Upper lobe of left lung (tissue), 4 donors: ENCODE measurements at regions not wholly inside any gene's neighbourhood (a gene's known extent, or its start where the extent isn't known, plus 50 kb on each side); places are given as distances from the start of the nearest gene placed in this dataset.

Experiments used
- CTCF ChIP-seq, 6 experiments: fragments of 450-650 bp in 4 of 6; fragments of 200-600 bp in 2 of 6; sonication (generic) in 2 of 6; IDR thresholded peaks; one replicate each; pipeline ENCODE4 v1.5.1; 2016 to 2019; ENCODE audit warnings: antibody characterized with exemption in 6 of 6
- EP300 ChIP-seq, 4 donors: sonication (generic); formaldehyde crosslinking; IDR thresholded peaks; one replicate each; pipeline ENCODE4 v1.5.1; 2017; ENCODE audit warnings: antibody characterized with exemption in 4 of 4, control low read depth in 2 of 4
- POLR2A ChIP-seq, 4 donors: fragments of 450-650 bp; IDR thresholded peaks; one replicate each; pipeline ENCODE4 v1.5.1; 2016 to 2017; ENCODE audit warnings: antibody characterized with exemption in 4 of 4, mild to moderate bottlenecking in 2 of 4
- POLR2AphosphoS5 ChIP-seq, 2 donors: sonication (generic); formaldehyde crosslinking; IDR thresholded peaks; one replicate each; pipeline ENCODE4 v1.5.1; 2017; ENCODE audit warnings: antibody characterized with exemption in 2 of 2

DNA sequence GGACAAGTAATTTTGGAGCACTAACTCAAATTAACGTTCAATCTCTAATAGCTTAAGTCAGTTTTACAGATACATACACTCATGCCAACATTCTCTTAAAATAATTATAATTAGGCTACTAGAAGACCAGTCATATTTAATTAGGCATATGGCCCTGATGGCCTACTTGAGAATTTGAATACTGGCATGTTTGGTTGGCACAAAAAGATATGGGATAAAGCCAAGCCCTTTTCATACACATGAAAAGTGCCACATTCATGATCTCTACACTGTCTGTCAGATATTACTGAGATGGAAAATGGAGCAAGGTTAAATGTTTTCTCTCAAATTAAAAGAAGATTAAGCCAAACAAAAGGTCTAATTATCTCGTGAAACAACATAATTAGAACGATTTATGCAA, 1091.0 kb downstream of the C4orf33 start:
- TF ChIP-seq CTCF (IDR thresholded peaks at IDR 0.05) (no peak), POLR2A (IDR thresholded peaks at IDR 0.05) (no peak), EP300 (IDR thresholded peaks at IDR 0.05) (no peak), POLR2AphosphoS5 (IDR thresholded peaks at IDR 0.05) (no peak)
